MM.1S (cell line): ENCODE measurements at regions not wholly inside any gene's neighbourhood (a gene's known extent, or its start where the extent isn't known, plus 50 kb on each side); places are given as distances from the start of the nearest gene placed in this dataset.

ENCODE experiments used
- EZH2 ChIP-seq: fragments of 300-600 bp; sonication (generic); optimal IDR thresholded peaks from 2 replicates; pipeline ENCODE3; 2017; ENCODE audit warnings: low read depth, mild to moderate bottlenecking, antibody characterized with exemption, low read length, mixed read lengths
- EZH2phosphoT487 ChIP-seq: fragments of 300-600 bp; sonication (generic); IDR thresholded peaks from 2 replicates; pipeline ENCODE4 v1.6.1; 2018; ENCODE audit warnings: antibody characterized with exemption, low read length
- TF ChIP-seq, protein P1 (sequence below): fragments of 300-600 bp; sonication (generic); IDR thresholded peaks from 2 replicates; pipeline ENCODE4 v1.5.1; 2016; ENCODE audit warnings: antibody characterized with exemption, low read length, mixed read lengths

DNA sequence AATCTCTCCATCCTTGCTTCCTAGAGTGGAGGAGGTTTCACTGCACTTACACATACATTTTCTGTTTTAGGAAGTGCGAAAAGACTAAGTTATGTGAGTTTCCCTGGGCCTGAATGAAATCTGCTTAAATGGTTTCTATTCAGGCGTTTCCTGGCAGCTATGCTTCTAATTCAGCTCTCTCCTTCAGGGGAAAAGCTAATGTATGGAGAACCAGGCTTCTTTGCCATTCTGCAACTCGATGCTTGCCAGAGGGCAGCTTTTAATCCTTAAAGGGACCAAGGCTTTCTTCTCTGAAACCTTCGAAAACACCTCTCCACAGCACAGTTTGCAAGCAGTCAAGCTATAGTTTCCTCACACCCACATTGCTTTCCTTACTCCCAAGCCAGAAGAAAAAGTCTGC lies 89.5 kb upstream of the ARX start:
- TF ChIP-seq, protein P1, sequence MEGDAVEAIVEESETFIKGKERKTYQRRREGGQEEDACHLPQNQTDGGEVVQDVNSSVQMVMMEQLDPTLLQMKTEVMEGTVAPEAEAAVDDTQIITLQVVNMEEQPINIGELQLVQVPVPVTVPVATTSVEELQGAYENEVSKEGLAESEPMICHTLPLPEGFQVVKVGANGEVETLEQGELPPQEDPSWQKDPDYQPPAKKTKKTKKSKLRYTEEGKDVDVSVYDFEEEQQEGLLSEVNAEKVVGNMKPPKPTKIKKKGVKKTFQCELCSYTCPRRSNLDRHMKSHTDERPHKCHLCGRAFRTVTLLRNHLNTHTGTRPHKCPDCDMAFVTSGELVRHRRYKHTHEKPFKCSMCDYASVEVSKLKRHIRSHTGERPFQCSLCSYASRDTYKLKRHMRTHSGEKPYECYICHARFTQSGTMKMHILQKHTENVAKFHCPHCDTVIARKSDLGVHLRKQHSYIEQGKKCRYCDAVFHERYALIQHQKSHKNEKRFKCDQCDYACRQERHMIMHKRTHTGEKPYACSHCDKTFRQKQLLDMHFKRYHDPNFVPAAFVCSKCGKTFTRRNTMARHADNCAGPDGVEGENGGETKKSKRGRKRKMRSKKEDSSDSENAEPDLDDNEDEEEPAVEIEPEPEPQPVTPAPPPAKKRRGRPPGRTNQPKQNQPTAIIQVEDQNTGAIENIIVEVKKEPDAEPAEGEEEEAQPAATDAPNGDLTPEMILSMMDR: no peak
- TF ChIP-seq EZH2phosphoT487 (no peak), EZH2 (no peak)
